LNCaP clone FGC (cell line): ENCODE measurements at regions not wholly inside any gene's neighbourhood (a gene's known extent, or its start where the extent isn't known, plus 50 kb on each side); places are given as distances from the start of the nearest gene placed in this dataset.

ENCODE experiments used
- DNase-seq: peaks from one replicate; pipeline ENCODE4 v3.0.0-alpha.2; 2011; ENCODE audit warnings: low read depth
- H3K4me3 ChIP-seq: 2 replicates; pipeline ENCODE4 v1.5.1; 2011; ENCODE audit warnings: mild to moderate bottlenecking, low read depth, low read length, control low read depth
- TF ChIP-seq, protein P1 (sequence below): IDR thresholded peaks from 2 replicates; pipeline ENCODE4 v1.5.1; 2012; ENCODE audit warnings: mild to moderate bottlenecking; ENCODE audit not compliant: control insufficient read depth, insufficient read depth; ENCODE audit errors: extremely low read depth

DNA sequence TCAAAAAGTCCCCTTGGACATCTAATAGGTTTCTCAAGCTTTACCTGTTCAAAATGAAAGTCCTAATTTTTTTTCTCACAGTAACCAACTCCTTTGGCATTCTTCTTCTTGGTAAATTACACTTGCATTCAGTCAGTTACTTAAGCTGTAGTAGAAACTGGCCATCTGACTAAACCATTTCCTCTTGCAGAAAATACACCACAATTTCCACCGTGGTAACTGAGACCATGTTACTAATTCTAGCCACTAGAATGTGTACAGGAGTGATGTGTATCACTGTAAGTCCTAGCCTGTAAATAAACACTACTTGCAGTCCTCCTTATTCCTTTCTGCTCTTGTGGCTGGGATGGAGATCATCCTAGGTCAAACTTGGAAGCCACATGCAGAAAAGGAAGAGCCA lies 965.4 kb upstream of the TMPRSS15 start:
- TF ChIP-seq, protein P1, sequence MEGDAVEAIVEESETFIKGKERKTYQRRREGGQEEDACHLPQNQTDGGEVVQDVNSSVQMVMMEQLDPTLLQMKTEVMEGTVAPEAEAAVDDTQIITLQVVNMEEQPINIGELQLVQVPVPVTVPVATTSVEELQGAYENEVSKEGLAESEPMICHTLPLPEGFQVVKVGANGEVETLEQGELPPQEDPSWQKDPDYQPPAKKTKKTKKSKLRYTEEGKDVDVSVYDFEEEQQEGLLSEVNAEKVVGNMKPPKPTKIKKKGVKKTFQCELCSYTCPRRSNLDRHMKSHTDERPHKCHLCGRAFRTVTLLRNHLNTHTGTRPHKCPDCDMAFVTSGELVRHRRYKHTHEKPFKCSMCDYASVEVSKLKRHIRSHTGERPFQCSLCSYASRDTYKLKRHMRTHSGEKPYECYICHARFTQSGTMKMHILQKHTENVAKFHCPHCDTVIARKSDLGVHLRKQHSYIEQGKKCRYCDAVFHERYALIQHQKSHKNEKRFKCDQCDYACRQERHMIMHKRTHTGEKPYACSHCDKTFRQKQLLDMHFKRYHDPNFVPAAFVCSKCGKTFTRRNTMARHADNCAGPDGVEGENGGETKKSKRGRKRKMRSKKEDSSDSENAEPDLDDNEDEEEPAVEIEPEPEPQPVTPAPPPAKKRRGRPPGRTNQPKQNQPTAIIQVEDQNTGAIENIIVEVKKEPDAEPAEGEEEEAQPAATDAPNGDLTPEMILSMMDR = no peak
- DNase-seq = no peak
- H3K4me3 ChIP-seq = no peak overlapping the region

DNA sequence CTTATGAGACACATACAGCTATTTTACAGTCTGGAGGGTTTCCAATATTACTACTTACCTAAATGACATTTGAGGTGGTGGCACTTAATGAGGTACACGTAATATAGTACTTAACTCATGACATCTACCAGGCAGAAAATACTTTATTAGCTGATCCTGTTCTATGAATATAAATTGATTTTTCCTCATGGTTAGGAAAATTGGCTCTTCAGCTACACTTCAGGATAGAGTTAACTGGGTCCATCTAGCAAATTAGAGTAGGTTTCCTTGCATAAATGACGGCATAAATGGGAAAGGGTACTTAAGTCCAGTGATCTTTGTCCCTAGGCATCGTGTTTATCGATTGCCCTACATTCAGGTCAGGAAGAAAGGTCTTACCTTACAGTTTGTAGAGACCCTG lies 988.8 kb upstream of the TMPRSS15 start:
- no peak overlapping the region for H3K4me3 ChIP-seq
- TF ChIP-seq, protein P1 = no peak
- DNase-seq = no peak

DNA sequence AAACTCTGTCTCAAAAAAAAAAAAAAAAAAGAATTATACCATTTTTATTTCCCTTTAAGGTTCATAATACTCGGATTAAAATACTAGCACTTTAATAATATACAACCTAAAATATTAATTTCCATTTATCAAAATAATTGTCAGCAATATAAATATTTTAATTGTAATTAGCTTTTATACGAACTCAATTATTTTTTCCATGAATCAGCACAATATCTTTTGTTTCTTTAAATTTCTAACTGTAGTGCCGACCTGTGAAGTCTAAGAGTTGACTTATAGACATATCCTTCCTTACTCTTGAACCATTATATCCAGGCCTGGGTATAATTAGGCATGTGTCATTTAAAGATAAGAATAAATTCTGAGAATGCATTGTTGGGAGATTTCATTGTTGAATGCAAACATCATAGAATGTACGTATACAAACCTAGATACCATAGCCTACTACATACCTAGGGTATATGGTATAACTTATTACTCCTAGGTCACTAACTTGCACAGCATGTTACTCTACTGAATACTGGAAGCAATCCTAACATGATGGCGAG lies 996.7 kb upstream of the TMPRSS15 start:
- TF ChIP-seq, protein P1 = no peak
- DNase-seq = no peak
- H3K4me3 ChIP-seq = no peak overlapping the region

DNA sequence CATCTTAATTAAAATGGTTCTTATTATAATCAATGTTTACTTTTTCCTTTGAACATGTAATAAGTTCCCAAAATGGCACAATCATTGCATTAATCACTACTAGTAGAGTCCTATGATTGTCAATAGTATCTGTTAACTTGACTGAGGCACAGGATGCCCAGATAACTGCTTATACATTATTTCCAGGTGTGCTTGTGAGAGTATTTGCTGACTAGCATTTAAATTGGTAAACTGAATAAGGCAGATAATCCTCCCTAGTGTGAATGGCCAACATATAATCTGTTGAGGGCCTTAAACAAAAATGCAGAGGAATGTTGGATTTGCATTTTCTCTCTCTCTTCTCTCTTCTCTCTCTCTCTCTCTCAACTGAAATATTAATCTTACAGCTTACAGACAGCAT lies 999.3 kb upstream of the TMPRSS15 start:
- no peak for DNase-seq
- no peak overlapping the region for H3K4me3 ChIP-seq
- TF ChIP-seq, protein P1 = no peak

DNA sequence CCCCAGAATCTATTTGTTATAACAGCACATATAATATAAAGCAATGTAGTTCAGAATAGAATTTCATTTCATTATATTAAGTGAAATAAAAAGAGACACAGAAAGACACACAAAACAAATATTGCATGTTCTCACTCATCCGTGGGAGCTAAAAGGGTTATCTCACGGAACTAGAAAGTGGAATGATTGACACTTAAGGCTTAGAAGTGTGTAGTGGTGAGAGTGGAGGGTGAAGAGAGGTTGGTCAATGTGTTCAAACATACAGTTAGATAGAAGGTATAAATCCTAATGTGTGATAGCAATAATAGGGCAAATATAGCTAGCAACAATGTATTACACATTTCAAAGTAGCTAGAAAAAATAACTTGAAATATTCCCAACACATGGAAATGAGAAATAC lies 1001.7 kb upstream of the TMPRSS15 start:
- H3K4me3 ChIP-seq = no peak overlapping the region
- no peak for DNase-seq
- TF ChIP-seq, protein P1 = no peak

DNA sequence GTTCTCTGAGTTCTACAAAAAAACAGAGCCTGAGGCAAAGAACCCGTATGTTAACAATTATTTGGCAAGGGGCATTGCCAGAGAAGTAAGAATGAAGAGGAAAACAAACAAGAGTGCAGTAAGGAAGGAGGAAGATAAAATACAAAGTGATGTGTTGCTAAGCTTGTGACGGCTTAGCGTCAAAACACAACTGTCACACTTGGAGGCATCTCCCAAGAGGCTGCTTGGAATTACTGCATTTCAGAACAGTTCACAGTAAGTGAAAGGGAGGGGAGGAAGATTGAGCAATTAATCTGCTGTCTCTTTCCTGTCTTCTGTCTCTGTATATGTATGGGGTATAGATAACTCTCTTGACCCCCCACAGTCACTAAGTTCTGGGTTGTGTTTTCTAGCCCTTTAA lies 1017.0 kb upstream of the TMPRSS15 start:
- TF ChIP-seq, protein P1 = no peak
- no peak for DNase-seq
- H3K4me3 ChIP-seq = no peak overlapping the region

DNA sequence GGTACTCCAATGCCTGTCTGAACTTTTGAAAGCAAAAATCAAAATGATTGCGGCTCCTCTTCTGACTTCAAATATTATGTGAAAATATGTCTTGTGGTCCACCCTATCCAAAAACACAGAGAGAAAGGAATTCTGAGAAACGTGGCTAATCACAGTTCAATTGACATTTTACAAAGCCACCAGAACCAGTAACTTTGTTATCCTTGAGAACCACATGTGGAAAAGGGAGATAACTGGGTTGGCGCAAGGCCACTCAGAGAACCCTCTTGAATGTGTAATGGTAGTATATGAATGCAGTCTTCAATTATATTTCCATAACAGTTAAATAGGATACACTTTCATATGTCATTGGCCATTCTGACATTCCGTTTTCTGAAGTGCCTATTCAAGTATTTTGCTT lies 1030.0 kb upstream of the TMPRSS15 start:
- no peak overlapping the region for H3K4me3 ChIP-seq
- no peak for DNase-seq
- TF ChIP-seq, protein P1 = no peak
